Right ventricle myocardium inferior (tissue), 1 donor: ENCODE measurements at regions not wholly inside any gene's neighbourhood (a gene's known extent, or its start where the extent isn't known, plus 50 kb on each side); places are given as distances from the start of the nearest gene placed in this dataset.

Source experiments
- ATAC-seq: fragments of 200-7000 bp; cut with Tn5 transposase; one replicate; pipeline ENCODE4 v1.9.1; 2020; ENCODE audit warnings: mild to moderate bottlenecking, moderate library complexity
- DNase-seq: peaks from one replicate; pipeline ENCODE4 v3.0.0; 2021; ENCODE audit errors: missing footprints
- intact Hi-C: fragments of 100-400 bp; cut with DNase I; formaldehyde crosslinking; loops from one replicate; pipeline ENCODE4 v1.11.0; 2022
- donor health status: DM: no; HTN: yes; CAD: no; lungs with severe emphysema.

- no peak for ATAC-seq
- intact Hi-C loops, result no loop called here
- DNase-seq, result no peak
Observed at GRCh38 chr18:78407466-78407844, 572.2 kb upstream of the SALL3 start.

DNA sequence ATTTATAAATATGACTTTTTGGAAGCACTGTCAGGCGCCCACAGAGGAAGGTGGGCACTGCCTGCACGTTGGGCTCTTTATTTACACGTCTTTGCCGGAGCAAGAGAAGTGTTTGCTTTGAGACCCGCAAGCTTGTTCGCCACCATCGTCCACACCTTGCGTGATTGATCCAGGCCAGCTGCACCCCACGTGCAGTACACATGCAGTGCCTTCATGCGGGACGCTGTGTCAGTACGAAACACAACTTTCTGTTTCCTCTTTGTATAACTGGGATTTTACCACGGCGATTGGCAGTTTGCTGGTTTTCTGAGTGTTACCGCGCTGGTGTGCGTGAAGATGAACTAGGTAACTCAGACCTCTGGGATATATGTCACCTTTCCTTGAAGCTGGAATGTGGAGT lies 571.0 kb upstream of the SALL3 start:
- intact Hi-C loops, result no loop called here
- ATAC-seq (no peak), DNase-seq (no peak)

GRCh38 chr18:78410094-78410786 lies 569.4 kb upstream of the SALL3 start:
- no peak for DNase-seq
- intact Hi-C loops, result no loop called here
- no peak for ATAC-seq

GRCh38 chr18:78411539-78411938 lies 568.1 kb upstream of the SALL3 start:
- DNase-seq (no peak), ATAC-seq (no peak)
- intact Hi-C loops, result no loop called here

GRCh38 chr18:78414302-78414701 lies 565.3 kb upstream of the SALL3 start:
- intact Hi-C loops, result no loop called here
- DNase-seq, result no peak
- ATAC-seq, result no peak

- no peak for ATAC-seq
- intact Hi-C loops, result no loop called here
- no peak for DNase-seq
Observed at GRCh38 chr18:78416853-78417252, 562.8 kb upstream of the SALL3 start.

DNA sequence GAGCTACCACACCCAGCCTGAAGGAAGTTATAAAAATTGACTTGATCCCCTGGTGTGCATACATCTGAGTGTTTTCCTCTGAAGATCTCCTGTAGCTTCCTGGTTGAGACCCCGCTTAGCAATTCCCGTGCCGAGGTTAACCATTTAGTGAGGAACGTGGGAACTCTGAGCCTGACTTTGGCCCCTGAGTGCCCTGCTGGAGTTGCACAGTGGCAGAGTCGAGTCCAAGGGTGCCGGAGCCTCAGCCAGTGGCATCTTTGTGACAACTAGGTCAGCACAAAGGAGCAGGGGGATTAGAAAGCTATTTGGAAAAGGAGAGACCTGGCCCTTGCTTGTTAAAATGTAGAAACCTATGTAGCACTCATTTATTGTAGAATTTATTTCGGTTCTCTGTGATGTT lies 561.2 kb upstream of the SALL3 start:
- no peak for ATAC-seq
- DNase-seq, result no peak
- intact Hi-C loops, result no loop called here

GRCh38 chr18:78419171-78419570 lies 560.4 kb upstream of the SALL3 start:
- no peak for ATAC-seq
- intact Hi-C loops, result no loop called here
- no peak for DNase-seq

DNA sequence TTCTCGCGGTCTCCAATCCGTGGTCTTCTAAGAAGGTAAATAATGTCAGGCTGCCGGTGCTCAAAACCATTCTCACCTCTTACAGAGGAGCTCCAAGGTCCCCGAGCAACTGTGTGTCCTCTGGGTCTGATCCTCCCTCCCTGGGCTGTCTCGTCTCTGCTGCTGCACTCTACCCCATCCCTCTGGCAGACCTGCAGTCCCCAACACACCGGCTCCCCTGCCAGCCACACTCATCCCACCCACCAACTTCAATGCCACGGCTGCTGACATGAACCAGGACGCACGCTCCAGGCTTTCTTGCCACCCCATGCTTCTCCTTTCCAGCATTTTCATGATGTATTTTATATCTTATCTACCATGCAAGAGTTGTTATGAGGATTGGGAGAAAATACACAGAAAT lies 559.5 kb upstream of the SALL3 start:
- no peak for ATAC-seq

DNA sequence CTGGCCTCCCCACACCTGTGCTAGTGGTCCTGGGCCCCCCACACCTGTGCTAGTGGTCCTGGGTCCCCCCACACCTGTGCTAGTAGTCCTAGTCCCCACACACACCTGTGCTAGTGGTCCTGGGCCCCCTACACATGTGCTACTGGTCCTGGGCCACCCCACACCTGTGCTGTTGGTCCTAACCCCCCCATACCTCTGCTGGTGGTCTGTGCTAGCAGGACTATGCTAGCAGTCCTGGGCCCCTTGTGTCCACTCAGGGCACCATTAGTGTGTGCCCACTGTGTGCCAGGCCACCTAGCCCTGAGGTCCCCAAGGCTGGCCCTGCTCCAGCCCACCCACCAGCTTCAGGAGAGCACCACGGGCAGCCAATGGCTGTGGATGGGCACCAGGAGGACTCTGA lies 558.2 kb upstream of the SALL3 start:
- ATAC-seq (no peak), DNase-seq (no peak)
- intact Hi-C loops, result no loop called here

More for the DNA sequence above, 559.5 kb upstream of the SALL3 start:
- intact Hi-C loops, result no loop called here
- DNase-seq, result no peak

DNA sequence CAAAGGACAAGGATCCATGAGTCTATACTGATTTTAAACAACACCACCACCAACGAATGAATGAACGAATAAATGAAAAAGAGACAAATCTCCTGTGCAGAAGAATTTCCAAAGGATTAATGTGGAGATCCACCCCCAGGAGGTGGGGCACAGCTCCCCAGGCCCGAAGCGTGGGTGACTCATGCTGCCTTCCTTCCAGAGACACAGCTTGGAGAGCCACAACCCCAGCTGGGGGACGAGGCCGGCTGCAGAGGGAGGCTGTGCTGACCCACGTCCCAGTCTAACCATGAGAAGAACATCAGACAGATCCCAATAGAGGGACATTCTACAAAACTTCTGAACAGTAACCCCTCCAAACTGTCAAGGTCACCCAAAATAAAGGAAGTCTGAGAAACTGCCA lies 557.3 kb upstream of the SALL3 start:
- ATAC-seq (no peak), DNase-seq (no peak)
- intact Hi-C loops, result no loop called here

DNA sequence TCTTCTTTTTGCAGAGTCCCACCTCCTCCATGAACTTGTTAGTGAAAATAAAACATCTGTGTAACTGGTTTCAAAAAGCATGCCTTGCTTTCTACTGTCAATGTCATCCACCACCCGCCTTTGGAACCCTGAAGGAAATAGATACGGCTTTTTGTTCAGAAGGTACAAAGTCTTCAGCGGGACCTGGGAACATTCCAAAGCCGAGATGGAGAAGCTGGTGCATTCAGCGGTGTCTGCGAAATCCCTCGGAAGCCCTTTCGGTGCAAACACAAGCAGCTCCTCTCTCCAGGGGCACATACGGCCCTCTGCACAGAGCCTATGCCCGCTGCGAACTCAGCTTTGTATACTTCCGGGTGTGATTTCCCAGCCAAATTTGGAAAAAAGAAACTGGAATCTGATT lies 555.8 kb upstream of the SALL3 start:
- ATAC-seq, result no peak
- no peak for DNase-seq
- intact Hi-C loops, result no loop called here

GRCh38 chr18:78424403-78425018 lies 555.1 kb upstream of the SALL3 start:
- no peak for ATAC-seq
- intact Hi-C loops, result no loop called here
- no peak for DNase-seq

DNA sequence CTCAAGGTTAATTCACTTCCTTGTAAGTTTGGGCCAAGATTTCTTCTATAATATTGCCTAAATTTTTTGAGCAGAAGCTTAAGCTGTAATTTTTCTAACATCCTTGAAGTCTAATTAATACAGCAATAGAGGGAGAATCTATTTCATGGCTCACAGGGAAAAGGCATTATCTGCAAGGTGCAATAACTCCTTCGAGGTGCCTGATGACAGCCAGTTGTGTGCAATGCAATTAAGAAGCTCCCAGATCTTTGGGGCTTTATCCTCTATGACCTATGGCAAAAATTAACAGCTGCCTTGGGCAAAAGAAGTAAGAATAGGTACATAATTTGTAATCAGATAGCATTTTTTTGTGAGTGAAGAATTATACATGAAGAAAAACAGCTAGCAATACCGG lies 554.6 kb upstream of the SALL3 start:
- intact Hi-C loops, result no loop called here
- ATAC-seq (no peak), DNase-seq (no peak)

DNA sequence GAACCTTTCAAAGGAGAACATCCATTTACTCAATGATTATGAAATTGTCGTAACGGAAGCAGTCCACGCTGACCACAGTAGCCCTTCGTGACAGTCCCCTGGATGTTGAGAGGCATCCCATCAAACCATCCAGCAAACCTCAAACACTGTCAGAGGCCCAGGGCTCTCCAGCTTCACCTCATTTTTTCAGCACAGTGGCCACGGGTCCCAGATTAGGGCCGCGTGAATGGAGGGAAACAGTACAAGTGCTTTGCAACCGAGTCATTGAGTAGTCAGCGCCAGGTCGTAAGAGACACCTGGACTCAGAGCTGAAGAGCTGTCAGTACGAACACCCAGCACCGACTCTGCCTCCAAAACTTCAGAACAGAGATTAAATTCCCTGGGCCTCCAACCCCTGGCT lies 552.5 kb upstream of the SALL3 start:
- DNase-seq (no peak), ATAC-seq (no peak)
- intact Hi-C loops, result no loop called here

- ATAC-seq (no peak), DNase-seq (no peak)
- intact Hi-C loops, result no loop called here
Observed at GRCh38 chr18:78429127-78430108, 550.2 kb upstream of the SALL3 start.

- DNase-seq (no peak), ATAC-seq (no peak)
- intact Hi-C loops, result no loop called here
Observed at GRCh38 chr18:78430131-78430758, 549.4 kb upstream of the SALL3 start.

- ATAC-seq (no peak), DNase-seq (no peak)
- intact Hi-C loops, result no loop called here
Observed at GRCh38 chr18:78431606-78432005, 548.0 kb upstream of the SALL3 start.

DNA sequence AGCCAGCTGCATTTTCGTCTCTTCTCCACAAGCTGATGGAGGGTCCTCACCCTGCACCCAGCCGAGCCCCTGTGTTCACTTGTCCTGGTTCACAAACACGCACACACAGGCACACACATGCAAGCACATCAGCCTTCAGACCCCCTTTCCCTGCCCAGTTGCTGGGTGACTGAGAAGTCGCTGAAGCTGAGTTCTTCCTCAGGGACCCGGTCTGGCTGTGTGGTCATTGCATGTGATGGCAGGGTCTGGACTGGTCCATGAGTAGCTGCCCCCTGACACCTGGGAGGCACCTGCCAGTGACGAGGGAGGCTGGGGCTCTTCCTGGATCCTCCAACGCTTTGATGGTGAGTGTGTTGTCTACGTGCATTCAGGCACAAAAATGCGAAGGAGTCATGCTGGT lies 546.1 kb upstream of the SALL3 start:
- intact Hi-C loops, result no loop called here
- no peak for DNase-seq
- no peak for ATAC-seq
